Common myeloid progenitor, CD34-positive (primary cell): ENCODE measurements at regions not wholly inside any gene's neighbourhood (a gene's known extent, or its start where the extent isn't known, plus 50 kb on each side); places are given as distances from the start of the nearest gene placed in this dataset.

ENCODE experiments used
- CTCF ChIA-PET: fragments of 350-600 bp; sonication (Branson Sonifier 250); formaldehyde crosslinking; loops from one replicate; lab custom pipeline; 2021; ENCODE audit warnings: antibody characterized with exemption; lab: Charles Lee
- POLR2A ChIA-PET: fragments of 350-600 bp; sonication (Branson Sonifier 250); formaldehyde crosslinking; loops from one replicate; lab custom pipeline; 2021; ENCODE audit warnings: antibody characterized with exemption; lab: Charles Lee
- DNase-seq, 3 donors: peaks; one replicate each; pipeline versions ENCODE4 v3.0.0 to v3.0.0-alpha.2; 2013
- H3K27ac ChIP-seq, 2 experiments: 1 replicate in 1 of 2; 2 replicates in 1 of 2; pipeline ENCODE4 v1.7.0; 2013; ENCODE audit warnings: inconsistent platforms in 2 of 2, low read length in 2 of 2, mild to moderate bottlenecking in 2 of 2, low read depth in 1 of 2, moderate library complexity in 1 of 2; ENCODE audit not compliant: severe bottlenecking in 2 of 2, insufficient read depth in 1 of 2, poor library complexity in 1 of 2
- H3K27me3 ChIP-seq, 5 experiments: replicated peaks in 2 of 5; 1 replicate in 3 of 5; 2 replicates in 2 of 5; pipeline versions ENCODE4 v1.6.1 to v1.7.0; 2013; ENCODE audit warnings: low read length in 4 of 5, mild to moderate bottlenecking in 2 of 5, moderate library complexity in 2 of 5, inconsistent platforms in 1 of 5; ENCODE audit not compliant: insufficient read depth in 5 of 5, control insufficient read depth in 4 of 5
- H3K36me3 ChIP-seq, 4 experiments: 1 replicate in 2 of 4; 2 replicates in 2 of 4; pipeline versions ENCODE4 v1.6.1 to v1.7.0; 2013; ENCODE audit warnings: low read length in 3 of 4, control low read depth in 1 of 4, mild to moderate bottlenecking in 1 of 4; ENCODE audit not compliant: control insufficient read depth in 4 of 4, insufficient read depth in 4 of 4
- H3K4me1 ChIP-seq, 4 experiments: 1 replicate in 3 of 4; 2 replicates in 1 of 4; pipeline versions ENCODE4 v1.6.1 to v1.7.1; 2013; ENCODE audit warnings: low read length in 3 of 4, mild to moderate bottlenecking in 3 of 4, control low read depth in 1 of 4, inconsistent platforms in 1 of 4, moderate library complexity in 1 of 4; ENCODE audit not compliant: control insufficient read depth in 4 of 4, insufficient read depth in 4 of 4; ENCODE audit errors: control extremely low read depth in 1 of 4
- H3K4me3 ChIP-seq, 7 experiments: 1 replicate in 4 of 7; 2 replicates in 3 of 7; pipeline versions ENCODE4 v1.5.1 to v1.7.0; 2013; ENCODE audit warnings: mild to moderate bottlenecking in 7 of 7, low read length in 6 of 7, moderate library complexity in 6 of 7, inconsistent platforms in 2 of 7, low read depth in 2 of 7, control low read depth in 1 of 7; ENCODE audit not compliant: insufficient read depth in 4 of 7, control insufficient read depth in 1 of 7; ENCODE audit errors: extremely low read depth in 1 of 7
- H3K9me3 ChIP-seq, 5 experiments: 1 replicate in 4 of 5; 2 replicates in 1 of 5; pipeline versions ENCODE4 v1.6.1 to v1.7.1; 2013; ENCODE audit warnings: low read length in 4 of 5, mild to moderate bottlenecking in 2 of 5, inconsistent platforms in 1 of 5, low read depth in 1 of 5, moderate library complexity in 1 of 5; ENCODE audit not compliant: control insufficient read depth in 4 of 5, insufficient read depth in 2 of 5; ENCODE audit errors: control extremely low read depth in 1 of 5
- WGBS: methylation state at CpG from one replicate; pipeline ENCODE4 v1.1.5; 2013; ENCODE audit not compliant: insufficient coverage; 5-methylcytosine and 5-hydroxymethylcytosine counted together

- Histone ChIP-seq H3K27ac (no peak overlapping the region), H3K36me3 (no peaks in the 10 kb centered on the region), H3K9me3 (peaks cover 0 to 2% (median 0%) of the 10 kb centered on the region in 5 experiments), H3K4me1 (no peaks in the 10 kb centered on the region), H3K27me3 (no peaks in the 10 kb centered on the region), H3K4me3 (no peak overlapping the region)
- ChIA-PET CTCF (no interaction called here), POLR2A (no interaction called here)
- no CpG with 5 or more reads among the region's 1 CpG for WGBS
- no peak for DNase-seq
Observed at GRCh38 chr17:71402007-71402406, 718.8 kb upstream of the SOX9 start.

- Histone ChIP-seq H3K9me3 (peaks cover 0 to 2% (median 0%) of the 10 kb centered on the region in 5 experiments), H3K4me3 (no peak overlapping the region), H3K27ac (no peak overlapping the region), H3K27me3 (no peaks in the 10 kb centered on the region), H3K4me1 (no peaks in the 10 kb centered on the region), H3K36me3 (no peaks in the 10 kb centered on the region)
- POLR2A ChIA-PET, result no interaction called here
- CTCF ChIA-PET, result no interaction called here
- no peak for DNase-seq
- 73% methylated on average over 2 of the region's 3 CpGs for WGBS
Observed at GRCh38 chr17:71402661-71403141, 718.1 kb upstream of the SOX9 start.

- POLR2A ChIA-PET, result no interaction called here
- H3K4me3 ChIP-seq, result no peak overlapping the region
- DNase-seq, result no peak
- H3K36me3 ChIP-seq, result no peaks in the 10 kb centered on the region
- H3K27me3 ChIP-seq, result no peaks in the 10 kb centered on the region
- H3K4me1 ChIP-seq, result no peaks in the 10 kb centered on the region
- CTCF ChIA-PET, result no interaction called here
- H3K9me3 ChIP-seq, result peaks cover 0 to 2% (median 0%) of the 10 kb centered on the region in 5 experiments
- WGBS, result 100% methylated on average over 3 of the region's 3 CpGs
- no peak overlapping the region for H3K27ac ChIP-seq
Observed at GRCh38 chr17:71405101-71405500, 715.7 kb upstream of the SOX9 start.

- WGBS, result 80% methylated on average over 5 of the region's 9 CpGs
- POLR2A ChIA-PET, result no interaction called here
- H3K27me3 ChIP-seq, result no peaks in the 10 kb centered on the region
- H3K4me3 ChIP-seq, result no peak overlapping the region
- H3K4me1 ChIP-seq, result no peaks in the 10 kb centered on the region
- H3K36me3 ChIP-seq, result no peaks in the 10 kb centered on the region
- DNase-seq, result no peak
- CTCF ChIA-PET, result no interaction called here
- no peak overlapping the region for H3K27ac ChIP-seq
- H3K9me3 ChIP-seq, result no peaks in the 10 kb centered on the region
Observed at GRCh38 chr17:71407981-71408380, 712.8 kb upstream of the SOX9 start.

GRCh38 chr17:71409137-71409536 lies 711.7 kb upstream of the SOX9 start:
- H3K27ac ChIP-seq, result no peak overlapping the region
- ChIA-PET CTCF (no interaction called here), POLR2A (no interaction called here)

GRCh38 chr17:71409712-71410111 lies 711.1 kb upstream of the SOX9 start:
- CTCF ChIA-PET, result no interaction called here
- WGBS, result 100% methylated on average over 2 of the region's 4 CpGs
- POLR2A ChIA-PET, result no interaction called here

More at GRCh38 chr17:71409137-71409536, 711.7 kb upstream of the SOX9 start:
- Histone ChIP-seq H3K9me3 (no peaks in the 10 kb centered on the region), H3K36me3 (no peaks in the 10 kb centered on the region), H3K27me3 (no peaks in the 10 kb centered on the region), H3K4me1 (no peaks in the 10 kb centered on the region), H3K4me3 (no peak overlapping the region)
- DNase-seq, result no peak
- no CpG with 5 or more reads among the region's 1 CpG for WGBS

GRCh38 chr17:71412803-71413202 lies 708.0 kb upstream of the SOX9 start:
- ChIA-PET CTCF (no interaction called here), POLR2A (no interaction called here)
- H3K4me1 ChIP-seq, result no peaks in the 10 kb centered on the region
- H3K9me3 ChIP-seq, result peaks cover 0 to 1% (median 0%) of the 10 kb centered on the region in 5 experiments
- H3K36me3 ChIP-seq, result no peaks in the 10 kb centered on the region
- no peak overlapping the region for H3K4me3 ChIP-seq
- H3K27ac ChIP-seq, result no peak overlapping the region
- peaks cover 0 to 2% (median 0%) of the 10 kb centered on the region in 5 experiments for H3K27me3 ChIP-seq
- 93% methylated on average over 4 of the region's 5 CpGs for WGBS
- DNase-seq, result no peak

More at GRCh38 chr17:71409712-71410111, 711.1 kb upstream of the SOX9 start:
- Histone ChIP-seq H3K27me3 (no peaks in the 10 kb centered on the region), H3K9me3 (no peaks in the 10 kb centered on the region), H3K4me3 (no peak overlapping the region), H3K27ac (no peak overlapping the region), H3K4me1 (no peaks in the 10 kb centered on the region), H3K36me3 (no peaks in the 10 kb centered on the region)
- DNase-seq, result no peak
